AG10803 (cell line): ENCODE measurements at regions not wholly inside any gene's neighbourhood (a gene's known extent, or its start where the extent isn't known, plus 50 kb on each side); places are given as distances from the start of the nearest gene placed in this dataset.

Experiments used
- DNase-seq: peaks from one replicate; pipeline ENCODE4 v3.0.0; 2010; ENCODE audit warnings: low read depth
- H3K4me3 ChIP-seq: 2 replicates; pipeline ENCODE4 v1.5.1; 2011; ENCODE audit warnings: mild to moderate bottlenecking, low read length, control low read depth
- CTCF ChIP-seq: conservative IDR thresholded peaks from 2 replicates; pipeline ENCODE4 v1.5.1; 2011; ENCODE audit warnings: mild to moderate bottlenecking, low read length, control low read depth, inconsistent platforms

- H3K4me3 ChIP-seq, result no peak overlapping the region
- DNase-seq, result peak; percentile 46
- no peak for TF ChIP-seq CTCF
Observed at GRCh38 chr20:10857352-10858070, 183.7 kb upstream of the JAG1 start.

- H3K4me3 ChIP-seq, result no peak overlapping the region
- peak; percentile 54 for DNase-seq
- TF ChIP-seq CTCF, result no peak
Observed at GRCh38 chr20:10861090-10861489, 187.3 kb upstream of the JAG1 start.

- H3K4me3 ChIP-seq, result no peak overlapping the region
- DNase-seq, result no peak
- no peak for TF ChIP-seq CTCF
Observed at GRCh38 chr20:10861619-10862018, 187.8 kb upstream of the JAG1 start.

- DNase-seq, result peak; percentile 81
- TF ChIP-seq CTCF, result no peak
- no peak overlapping the region for H3K4me3 ChIP-seq
Observed at GRCh38 chr20:10863337-10864060, 189.7 kb upstream of the JAG1 start.

- no peak overlapping the region for H3K4me3 ChIP-seq
- no peak for TF ChIP-seq CTCF
- DNase-seq, result peak; percentile 31
Observed at GRCh38 chr20:10864076-10864672, 190.4 kb upstream of the JAG1 start.

GRCh38 chr20:10868299-10868698 is 194.5 kb upstream of the JAG1 start:
- no peak for DNase-seq
- no peak overlapping the region for H3K4me3 ChIP-seq
- TF ChIP-seq CTCF, result no peak

- no peak overlapping the region for H3K4me3 ChIP-seq
- no peak for DNase-seq
- no peak for TF ChIP-seq CTCF
Observed at GRCh38 chr20:10873026-10873425, 199.2 kb upstream of the JAG1 start.
